ENCODE measurements at regions not wholly inside any gene's neighbourhood (a gene's known extent, or its start where the extent isn't known, plus 50 kb on each side); places are given as distances from the start of the nearest gene placed in this dataset.

DNA sequence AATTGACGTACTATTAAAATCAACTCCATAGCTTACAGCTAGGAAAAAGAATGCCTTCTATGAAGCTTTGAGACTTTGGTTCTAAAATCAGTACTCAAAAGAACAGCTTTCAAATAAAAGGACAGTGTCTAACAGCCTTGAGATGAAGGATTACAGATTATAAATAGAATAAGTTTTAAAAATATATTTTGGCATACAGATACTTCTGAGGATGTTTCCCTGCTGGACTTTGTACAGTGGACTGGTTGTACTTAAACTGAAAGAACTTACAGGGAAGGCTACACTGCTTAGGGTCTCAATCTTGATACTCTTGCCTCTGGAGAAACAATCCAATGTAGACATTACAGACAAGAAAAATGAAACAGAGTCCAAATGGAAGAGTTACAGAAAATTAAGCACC, 452.7 kb downstream of the CETN3 start:
- Histone ChIP-seq H3K27me3 (ENCODE audit: control insufficient read depth, insufficient read depth, low read length) (no peaks in the 10 kb centered on the region), H3K36me3 (ENCODE audit: control insufficient read depth, insufficient read depth, low read length) (no peaks in the 10 kb centered on the region), H3K4me3 (ENCODE audit: low read depth, low read length) (no peak overlapping the region), H3K4me1 (no peaks in the 10 kb centered on the region), H2AFZ (no peak overlapping the region), H3K9ac (no peak overlapping the region), H3K9me3 (ENCODE audit: control insufficient read depth, low read length) (no peaks in the 10 kb centered on the region), H3K4me2 (ENCODE audit: low read length) (no peak overlapping the region), H3K79me2 (no peaks in the 10 kb centered on the region), H3K27ac (no peak overlapping the region)
- TF ChIP-seq, protein P1, sequence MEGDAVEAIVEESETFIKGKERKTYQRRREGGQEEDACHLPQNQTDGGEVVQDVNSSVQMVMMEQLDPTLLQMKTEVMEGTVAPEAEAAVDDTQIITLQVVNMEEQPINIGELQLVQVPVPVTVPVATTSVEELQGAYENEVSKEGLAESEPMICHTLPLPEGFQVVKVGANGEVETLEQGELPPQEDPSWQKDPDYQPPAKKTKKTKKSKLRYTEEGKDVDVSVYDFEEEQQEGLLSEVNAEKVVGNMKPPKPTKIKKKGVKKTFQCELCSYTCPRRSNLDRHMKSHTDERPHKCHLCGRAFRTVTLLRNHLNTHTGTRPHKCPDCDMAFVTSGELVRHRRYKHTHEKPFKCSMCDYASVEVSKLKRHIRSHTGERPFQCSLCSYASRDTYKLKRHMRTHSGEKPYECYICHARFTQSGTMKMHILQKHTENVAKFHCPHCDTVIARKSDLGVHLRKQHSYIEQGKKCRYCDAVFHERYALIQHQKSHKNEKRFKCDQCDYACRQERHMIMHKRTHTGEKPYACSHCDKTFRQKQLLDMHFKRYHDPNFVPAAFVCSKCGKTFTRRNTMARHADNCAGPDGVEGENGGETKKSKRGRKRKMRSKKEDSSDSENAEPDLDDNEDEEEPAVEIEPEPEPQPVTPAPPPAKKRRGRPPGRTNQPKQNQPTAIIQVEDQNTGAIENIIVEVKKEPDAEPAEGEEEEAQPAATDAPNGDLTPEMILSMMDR (IDR thresholded peaks at IDR 0.05): no peak

DNA sequence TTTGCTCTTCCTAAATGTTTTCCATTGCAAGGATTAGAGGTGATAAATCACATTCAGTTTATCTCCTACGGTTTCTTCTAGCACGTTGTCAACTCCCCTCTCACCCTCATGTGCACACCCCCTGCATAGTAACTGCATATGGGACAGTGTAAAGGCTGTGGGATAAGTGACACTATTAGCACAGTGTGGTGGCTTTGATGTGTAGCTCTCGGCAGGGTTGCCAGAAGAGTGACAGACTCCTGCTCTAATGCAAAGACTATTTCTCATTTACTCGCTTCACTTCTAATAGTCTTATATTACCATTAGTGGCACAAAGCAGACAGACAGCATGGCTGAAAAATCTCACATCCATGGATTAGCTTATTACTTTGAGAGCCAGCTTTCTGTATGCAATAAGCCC, 454.6 kb downstream of the CETN3 start:
- no peak overlapping the region for H2AFZ ChIP-seq
- no peaks in the 10 kb centered on the region for H3K79me2 ChIP-seq
- TF ChIP-seq, protein P1 (IDR thresholded peaks at IDR 0.05): no peak
- H3K36me3 ChIP-seq (ENCODE audit: control insufficient read depth, insufficient read depth, low read length): no peaks in the 10 kb centered on the region
- no peak overlapping the region for H3K27ac ChIP-seq
- no peak overlapping the region for H3K4me3 ChIP-seq (ENCODE audit: low read depth, low read length)
- no peaks in the 10 kb centered on the region for H3K4me1 ChIP-seq
- H3K27me3 ChIP-seq (ENCODE audit: control insufficient read depth, insufficient read depth, low read length): no peaks in the 10 kb centered on the region
- H3K9ac ChIP-seq: no peak overlapping the region
- H3K4me2 ChIP-seq (ENCODE audit: low read length): no peak overlapping the region
- H3K9me3 ChIP-seq (ENCODE audit: control insufficient read depth, low read length): no peaks in the 10 kb centered on the region

DNA sequence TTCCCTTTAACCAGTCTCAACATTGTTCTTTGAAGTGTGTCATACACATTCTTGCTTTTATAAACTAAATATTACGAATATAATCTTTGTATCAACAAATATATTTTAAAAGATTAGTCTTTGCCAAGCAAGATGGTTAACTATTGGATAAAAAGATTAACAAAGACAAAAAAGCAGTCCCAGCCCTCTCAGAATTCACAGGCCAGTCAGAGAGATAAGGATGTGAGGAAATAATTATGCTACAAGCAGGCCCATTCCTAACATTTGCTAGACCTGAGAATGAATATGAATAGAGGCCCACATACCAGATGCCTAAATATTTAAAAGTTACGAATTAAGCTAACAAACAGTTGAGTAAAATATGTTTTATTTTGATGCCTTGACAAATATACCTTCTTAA, 457.7 kb downstream of the CETN3 start:
- H3K27me3 ChIP-seq (ENCODE audit: control insufficient read depth, insufficient read depth, low read length): no peaks in the 10 kb centered on the region
- no peak overlapping the region for H3K9ac ChIP-seq
- TF ChIP-seq, protein P1 (IDR thresholded peaks at IDR 0.05): no peak
- H3K27ac ChIP-seq: no peak overlapping the region
- no peaks in the 10 kb centered on the region for H3K36me3 ChIP-seq (ENCODE audit: control insufficient read depth, insufficient read depth, low read length)
- H3K79me2 ChIP-seq: no peaks in the 10 kb centered on the region
- H3K4me1 ChIP-seq: no peaks in the 10 kb centered on the region
- H3K4me3 ChIP-seq (ENCODE audit: low read depth, low read length): no peak overlapping the region
- H2AFZ ChIP-seq: no peak overlapping the region
- H3K9me3 ChIP-seq (ENCODE audit: control insufficient read depth, low read length): no peaks in the 10 kb centered on the region
- no peak overlapping the region for H3K4me2 ChIP-seq (ENCODE audit: low read length)

GRCh38 chr5:89950234-89950633, 459.3 kb downstream of the CETN3 start:
- H3K27ac ChIP-seq: no peak overlapping the region
- no peaks in the 10 kb centered on the region for H3K27me3 ChIP-seq (ENCODE audit: control insufficient read depth, insufficient read depth, low read length)
- no peak overlapping the region for H3K9ac ChIP-seq
- TF ChIP-seq, protein P1 (IDR thresholded peaks at IDR 0.05): no peak
- H3K4me3 ChIP-seq (ENCODE audit: low read depth, low read length): no peak overlapping the region
- no peaks in the 10 kb centered on the region for H3K36me3 ChIP-seq (ENCODE audit: control insufficient read depth, insufficient read depth, low read length)
- no peaks in the 10 kb centered on the region for H3K9me3 ChIP-seq (ENCODE audit: control insufficient read depth, low read length)
- no peak overlapping the region for H2AFZ ChIP-seq
- H3K79me2 ChIP-seq: no peaks in the 10 kb centered on the region
- no peak overlapping the region for H3K4me2 ChIP-seq (ENCODE audit: low read length)
- no peaks in the 10 kb centered on the region for H3K4me1 ChIP-seq

GRCh38 chr5:89948977-89949376, 460.6 kb downstream of the CETN3 start:
- no peak overlapping the region for H3K9ac ChIP-seq
- H3K36me3 ChIP-seq (ENCODE audit: control insufficient read depth, insufficient read depth, low read length): no peaks in the 10 kb centered on the region
- H3K4me3 ChIP-seq (ENCODE audit: low read depth, low read length): no peak overlapping the region
- no peaks in the 10 kb centered on the region for H3K9me3 ChIP-seq (ENCODE audit: control insufficient read depth, low read length)
- H3K27ac ChIP-seq: no peak overlapping the region
- no peaks in the 10 kb centered on the region for H3K27me3 ChIP-seq (ENCODE audit: control insufficient read depth, insufficient read depth, low read length)
- H3K4me2 ChIP-seq (ENCODE audit: low read length): no peak overlapping the region
- H3K79me2 ChIP-seq: no peaks in the 10 kb centered on the region
- TF ChIP-seq, protein P1 (IDR thresholded peaks at IDR 0.05): no peak
- no peak overlapping the region for H2AFZ ChIP-seq
- no peaks in the 10 kb centered on the region for H3K4me1 ChIP-seq

Measured in parathyroid adenoma (tissue), 2 donors.